Spleen (tissue), 11 donors: ENCODE measurements at regions not wholly inside any gene's neighbourhood (a gene's known extent, or its start where the extent isn't known, plus 50 kb on each side); places are given as distances from the start of the nearest gene placed in this dataset.
"Not testable (repeated sequence)": the region's sequence is repeated elsewhere in the genome, so short reads cannot be mapped to it uniquely, and the experiment has no call there.

Experiments
- DNase-seq: peaks from one replicate; pipeline ENCODE4 v3.0.0-alpha.2; 2020
- H3K27ac ChIP-seq, 8 donors: fragments of 200-600 bp; sonication (generic) in 7 of 8; 1 replicate in 4 of 8; 2 replicates in 4 of 8; pipeline versions ENCODE4 v1.5.0 to v1.8.0; 2016 to 2021; ENCODE audit warnings: inconsistent platforms in 4 of 8, mild to moderate bottlenecking in 4 of 8, moderate library complexity in 1 of 8
- H3K27me3 ChIP-seq, 7 donors: fragments of 200-600 bp; sonication (generic) in 6 of 7; replicated peaks in 1 of 7; 1 replicate in 4 of 7; 2 replicates in 3 of 7; pipeline versions ENCODE4 v1.5.0 to v1.8.0; 2016 to 2021; ENCODE audit warnings: inconsistent platforms in 3 of 7, mild to moderate bottlenecking in 1 of 7
- H3K36me3 ChIP-seq, 6 donors: fragments of 200-600 bp; sonication (generic) in 5 of 6; 1 replicate in 4 of 6; 2 replicates in 2 of 6; pipeline versions ENCODE4 v1.5.0 to v1.8.0; 2016 to 2021; ENCODE audit warnings: inconsistent platforms in 2 of 6
- H3K4me1 ChIP-seq, 6 donors: fragments of 200-600 bp; sonication (generic) in 5 of 6; 1 replicate in 3 of 6; 2 replicates in 3 of 6; pipeline versions ENCODE4 v1.5.0 to v1.8.0; 2016 to 2021; ENCODE audit warnings: inconsistent platforms in 3 of 6
- H3K4me3 ChIP-seq, 8 donors: fragments of 200-600 bp; sonication (generic) in 7 of 8; 1 replicate in 4 of 8; 2 replicates in 4 of 8; pipeline versions ENCODE4 v1.5.0 to v1.8.0; 2016 to 2021; ENCODE audit warnings: inconsistent platforms in 4 of 8, mild to moderate bottlenecking in 4 of 8, moderate library complexity in 2 of 8
- H3K9me3 ChIP-seq, 8 donors: fragments of 200-600 bp; sonication (generic) in 7 of 8; 1 replicate in 4 of 8; 2 replicates in 4 of 8; pipeline versions ENCODE4 v1.5.0 to v1.8.0; 2016 to 2021; ENCODE audit warnings: inconsistent platforms in 4 of 8
- POLR2A ChIP-seq, 3 donors: fragments of 450-650 bp; IDR thresholded peaks; one replicate each; pipeline ENCODE4 v1.5.1; 2017; ENCODE audit warnings: antibody characterized with exemption in 3 of 3, mild to moderate bottlenecking in 1 of 3
- POLR2AphosphoS5 ChIP-seq, 3 donors: sonication (generic); formaldehyde crosslinking; IDR thresholded peaks; one replicate each; pipeline ENCODE4 v1.5.1; 2017; ENCODE audit warnings: antibody characterized with exemption in 3 of 3
- WGBS, 5 donors: extraction: QIAGEN DNeasy Blood & Tissue Kit in 3 of 5; methylation state at CpG; one replicate each; pipeline versions ENCODE4 v1.1.5 to v1.1.7; 2013 to 2018; 5-methylcytosine and 5-hydroxymethylcytosine counted together
- intact Hi-C: fragments of 100-400 bp; cut with DNase I; formaldehyde crosslinking; loops from one replicate; pipeline ENCODE4 v1.15.0; 2023; ENCODE audit warnings: low total_unique reads
- TF ChIP-seq, protein P1 (sequence below), 11 experiments: fragments of 200-600 bp in 7 of 11; fragments of 450-650 bp in 4 of 11; sonication (generic) in 4 of 11; IDR thresholded peaks in 8 of 11; conservative IDR thresholded peaks in 3 of 11; 1 replicate in 7 of 11; 2 replicates in 4 of 11; pipeline versions ENCODE4 v1.4.0 to v1.8.0; 2016 to 2021; ENCODE audit warnings: antibody characterized with exemption in 11 of 11, inconsistent platforms in 4 of 11, mild to moderate bottlenecking in 1 of 11
- donor health status: healthy with polysubstance abuse.
- donor health status: DM: no; HTN: no; CAD: no; lungs with moderate emphysema.
- donor health status: DM: no; HTN: no; CAD: no.
- donor health status: Bipolar disorder and iron deficiency.
- donor health status: healthy.
- donor health status: DM: no; HTN: no; CAD: no.
- donor health status: DM: yes; HTN: yes; CAD: no.

DNA sequence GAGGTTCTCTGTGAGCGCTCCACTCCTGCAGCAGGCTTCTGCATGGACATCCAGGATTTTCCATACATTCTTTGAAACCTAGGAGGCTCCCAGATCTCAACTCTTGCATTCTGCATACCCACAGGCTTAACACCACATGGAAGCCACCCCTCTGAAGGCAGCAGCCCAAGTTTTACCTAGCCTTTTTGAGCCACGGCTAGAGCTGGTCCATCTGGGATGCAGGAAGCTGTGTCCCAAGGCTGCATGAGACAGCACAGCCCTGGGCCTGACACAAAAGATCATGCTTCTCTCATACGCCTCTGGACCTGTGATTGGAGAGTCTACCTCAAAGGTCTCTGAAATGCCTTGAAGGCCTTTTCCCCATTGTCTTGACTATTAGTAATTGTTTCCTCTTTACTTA lies 53.6 kb upstream of the RPRM start:
- DNase-seq, result no peak
- H3K27me3 ChIP-seq, result no peaks in the 10 kb centered on the region
- intact Hi-C loops, result no loop called here
- no peak overlapping the region for H3K4me3 ChIP-seq
- H3K36me3 ChIP-seq, result no peaks in the 10 kb centered on the region
- no peak overlapping the region for H3K27ac ChIP-seq
- TF ChIP-seq POLR2AphosphoS5 (IDR thresholded peaks at IDR 0.05), result no peak
- TF ChIP-seq, protein P1, sequence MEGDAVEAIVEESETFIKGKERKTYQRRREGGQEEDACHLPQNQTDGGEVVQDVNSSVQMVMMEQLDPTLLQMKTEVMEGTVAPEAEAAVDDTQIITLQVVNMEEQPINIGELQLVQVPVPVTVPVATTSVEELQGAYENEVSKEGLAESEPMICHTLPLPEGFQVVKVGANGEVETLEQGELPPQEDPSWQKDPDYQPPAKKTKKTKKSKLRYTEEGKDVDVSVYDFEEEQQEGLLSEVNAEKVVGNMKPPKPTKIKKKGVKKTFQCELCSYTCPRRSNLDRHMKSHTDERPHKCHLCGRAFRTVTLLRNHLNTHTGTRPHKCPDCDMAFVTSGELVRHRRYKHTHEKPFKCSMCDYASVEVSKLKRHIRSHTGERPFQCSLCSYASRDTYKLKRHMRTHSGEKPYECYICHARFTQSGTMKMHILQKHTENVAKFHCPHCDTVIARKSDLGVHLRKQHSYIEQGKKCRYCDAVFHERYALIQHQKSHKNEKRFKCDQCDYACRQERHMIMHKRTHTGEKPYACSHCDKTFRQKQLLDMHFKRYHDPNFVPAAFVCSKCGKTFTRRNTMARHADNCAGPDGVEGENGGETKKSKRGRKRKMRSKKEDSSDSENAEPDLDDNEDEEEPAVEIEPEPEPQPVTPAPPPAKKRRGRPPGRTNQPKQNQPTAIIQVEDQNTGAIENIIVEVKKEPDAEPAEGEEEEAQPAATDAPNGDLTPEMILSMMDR (IDR thresholded peaks at IDR 0.05 in 8 of 11, conservative IDR thresholded peaks at IDR 0.05 in 3 of 11), result no peak
- no peak for TF ChIP-seq POLR2A (IDR thresholded peaks at IDR 0.05)
- no peaks in the 10 kb centered on the region for H3K4me1 ChIP-seq
- 84 to 89% (median 84%) methylated on average over 3 of the region's 3 CpGs for WGBS, 5 donors
- H3K9me3 ChIP-seq, result peaks cover 0 to 3% (median 0%) of the 10 kb centered on the region in 8 donors

DNA sequence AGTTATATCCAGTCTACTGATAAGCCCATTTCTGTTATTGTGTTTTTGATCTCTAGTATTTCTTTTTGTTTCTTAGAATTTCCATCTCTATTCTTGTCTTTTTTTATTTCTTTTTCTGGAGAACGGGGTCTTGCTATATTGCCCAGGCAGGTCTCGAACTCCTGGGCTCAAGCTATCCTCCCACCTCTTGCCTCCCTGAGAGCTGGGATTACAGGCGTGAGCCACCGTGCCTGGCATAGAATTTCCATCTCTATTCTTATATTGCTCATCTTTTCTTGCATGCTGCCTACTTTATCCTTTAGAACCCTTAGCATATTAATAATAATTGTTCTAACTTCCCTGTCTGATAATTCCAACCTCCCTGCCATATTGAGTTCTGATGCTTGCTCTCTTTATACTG lies 55.2 kb upstream of the RPRM start:
- DNase-seq, H3K27ac ChIP-seq, intact Hi-C loops, H3K4me1 ChIP-seq, H3K27me3 ChIP-seq, H3K36me3 ChIP-seq, H3K4me3 ChIP-seq: not testable (repeated sequence)
- WGBS, 5 donors, result 82 to 94% (median 92%) methylated on average over 4 of the region's 4 CpGs
- H3K9me3 ChIP-seq, result peaks cover 0 to 13% (median 3%) of the 10 kb centered on the region in 8 donors

DNA sequence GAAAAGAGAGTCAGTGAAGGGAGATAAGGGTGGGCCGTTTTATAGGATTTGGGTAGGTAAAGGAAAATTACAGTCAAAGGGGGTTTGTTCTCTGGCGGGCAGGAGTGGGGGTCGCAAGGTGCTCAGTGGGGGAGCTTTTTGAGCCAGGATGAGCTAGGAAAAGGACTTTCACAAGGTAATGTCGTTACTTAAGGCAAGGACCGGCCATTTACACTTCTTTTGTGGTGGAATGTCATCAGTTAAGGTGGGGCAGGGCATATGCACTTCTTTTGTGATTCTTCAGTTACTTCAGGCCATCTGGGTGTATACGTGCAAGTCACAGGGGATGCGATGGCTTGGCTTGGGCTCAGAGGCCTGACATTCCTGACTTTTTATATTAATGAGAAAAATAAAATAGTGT lies 56.0 kb upstream of the RPRM start:
- H3K4me1 ChIP-seq, DNase-seq, H3K27me3 ChIP-seq, intact Hi-C loops, H3K36me3 ChIP-seq, H3K27ac ChIP-seq, H3K4me3 ChIP-seq: not testable (repeated sequence)
- WGBS, 5 donors, result 77 to 88% (median 84%) methylated on average over 5 to 7 of the region's 7 CpGs
- peaks cover 0 to 13% (median 3%) of the 10 kb centered on the region in 8 donors for H3K9me3 ChIP-seq

DNA sequence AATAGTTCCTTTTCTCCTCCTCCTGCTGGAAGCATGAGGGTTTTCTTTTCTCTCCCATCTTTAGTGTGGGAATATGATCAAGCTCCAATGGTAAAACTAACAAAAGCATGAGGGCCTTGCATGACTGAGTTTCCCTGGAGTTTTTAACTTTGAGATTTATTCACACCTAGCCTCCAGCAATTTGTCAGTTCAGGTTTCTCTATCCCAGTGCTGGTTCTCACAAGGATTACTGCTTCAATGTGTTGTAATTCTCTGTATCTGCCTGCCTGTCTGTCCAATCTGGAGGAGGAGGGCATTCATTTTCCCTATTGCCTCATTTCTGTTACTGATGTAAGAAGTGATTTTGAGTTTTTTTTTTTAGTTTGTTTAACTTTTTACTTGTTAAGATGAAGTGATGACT lies 57.6 kb upstream of the RPRM start:
- intact Hi-C loops, result no loop called here
- Histone ChIP-seq H3K27me3 (no peaks in the 10 kb centered on the region), H3K4me1 (no peaks in the 10 kb centered on the region), H3K9me3 (peaks cover 0 to 25% (median 13%) of the 10 kb centered on the region in 8 donors), H3K36me3 (no peaks in the 10 kb centered on the region), H3K27ac (no peak overlapping the region), H3K4me3 (no peak overlapping the region)
- no peak for DNase-seq
- no peak for TF ChIP-seq POLR2A (IDR thresholded peaks at IDR 0.05)

DNA sequence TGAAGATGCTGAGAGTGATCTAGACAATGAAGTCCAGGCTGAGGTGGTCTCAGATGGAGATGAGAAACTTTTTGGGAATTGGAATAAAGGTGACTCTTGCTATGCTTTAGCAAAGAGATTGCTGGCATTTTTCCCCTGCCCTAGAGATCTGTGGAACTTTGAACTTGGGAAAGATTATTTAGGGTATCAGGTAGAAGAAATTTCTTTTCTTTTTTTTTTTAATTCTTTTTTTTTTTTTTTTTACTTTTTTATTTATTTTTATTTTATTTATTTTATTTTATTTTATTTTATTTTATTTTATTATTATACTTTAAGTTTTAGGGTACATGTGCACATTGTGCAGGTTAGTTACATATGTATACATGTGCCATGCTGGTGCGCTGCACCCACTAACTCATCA lies 59.5 kb upstream of the RPRM start:
- no CpG with 5 or more reads among the region's 1 CpG for WGBS, 5 donors

DNA sequence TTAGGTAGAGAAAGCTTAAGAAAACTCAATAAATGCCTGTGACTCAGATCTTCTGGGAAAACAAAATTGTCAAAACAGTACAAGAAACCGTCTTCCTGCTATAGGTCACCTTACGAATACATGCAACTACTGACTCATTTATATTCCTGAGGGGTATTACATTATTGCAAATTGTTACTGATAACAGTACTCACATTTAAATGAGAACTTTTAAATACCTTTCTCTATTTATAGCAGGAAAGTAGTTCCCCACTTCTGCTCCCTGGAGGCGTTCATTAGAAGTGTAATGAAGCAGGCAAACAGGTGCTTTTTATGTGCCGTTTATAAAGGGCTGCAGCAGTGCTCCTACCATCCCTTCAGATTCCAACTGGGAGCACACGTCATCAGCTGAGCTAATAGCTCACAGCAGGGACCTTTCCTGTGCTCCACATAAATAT lies 65.1 kb upstream of the RPRM start:
- no peaks in the 10 kb centered on the region for H3K36me3 ChIP-seq
- intact Hi-C loops, result no loop called here
- TF ChIP-seq POLR2AphosphoS5 (IDR thresholded peaks at IDR 0.05) (no peak), POLR2A (IDR thresholded peaks at IDR 0.05) (no peak)
- TF ChIP-seq, protein P1 (IDR thresholded peaks at IDR 0.05 in 8 of 11, conservative IDR thresholded peaks at IDR 0.05 in 3 of 11), result no peak
- H3K27me3 ChIP-seq, result no peaks in the 10 kb centered on the region
- no peaks in the 10 kb centered on the region for H3K4me1 ChIP-seq
- no peak for DNase-seq
- H3K27ac ChIP-seq, result no peak overlapping the region
- no peak overlapping the region for H3K4me3 ChIP-seq
- 33 to 47% (median 39%) methylated on average over 5 of the region's 5 CpGs for WGBS, 5 donors
- peaks cover 0 to 17% (median 11%) of the 10 kb centered on the region in 8 donors for H3K9me3 ChIP-seq

More for the DNA sequence above, 59.5 kb upstream of the RPRM start:
- H3K9me3 ChIP-seq, result peaks cover 0 to 28% (median 13%) of the 10 kb centered on the region in 8 donors
- H3K4me3 ChIP-seq, H3K4me1 ChIP-seq, intact Hi-C loops, DNase-seq, H3K27ac ChIP-seq, H3K27me3 ChIP-seq, H3K36me3 ChIP-seq: not testable (repeated sequence)
